Hypothalamus (tissue), 51 donors: ENCODE measurements at regions not wholly inside any gene's neighbourhood (a gene's known extent, or its start where the extent isn't known, plus 50 kb on each side); places are given as distances from the start of the nearest gene placed in this dataset.

Experiments used
- DNase-seq, 51 donors: peaks; one replicate each; lab custom pipeline; 2025; lab: John Stamatoyannopoulos, UW

DNA sequence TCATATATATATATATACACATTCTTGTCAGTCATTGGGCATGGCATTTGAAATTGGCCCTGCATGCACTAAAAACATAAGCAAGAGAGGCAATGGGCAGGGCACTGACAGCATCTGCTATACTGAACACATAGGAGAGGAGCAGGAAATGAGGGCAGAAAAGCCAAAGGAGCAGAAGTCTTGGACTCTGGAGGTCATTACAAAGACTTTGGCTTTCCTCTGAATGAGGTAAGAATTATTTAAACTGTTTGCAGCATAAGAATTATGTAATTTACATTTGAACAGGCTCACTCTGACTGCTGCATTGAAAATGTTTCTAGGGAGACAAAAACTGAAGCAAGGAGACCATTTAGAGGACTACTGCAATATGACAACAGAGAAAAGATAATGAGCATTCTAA lies 396.5 kb downstream of the PRDM5 start:
- no peak for DNase-seq

DNA sequence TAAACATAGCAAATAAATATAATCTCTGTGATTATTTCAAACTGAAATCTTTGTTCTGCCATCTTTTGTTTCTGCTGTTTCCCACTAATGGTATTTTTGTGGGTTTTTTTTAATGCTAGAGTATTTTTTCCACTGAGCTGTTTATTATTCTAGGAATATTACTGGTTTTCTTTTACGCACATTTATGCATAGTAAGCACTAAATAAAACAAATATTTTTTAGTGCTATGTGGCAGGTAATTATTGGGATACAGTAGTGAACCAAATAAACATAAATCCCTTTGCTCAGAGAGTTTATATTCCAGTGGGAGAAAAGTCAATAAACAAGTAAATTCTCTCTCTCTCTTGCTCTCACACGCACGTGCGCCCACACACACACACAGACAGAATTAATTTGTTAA lies 397.4 kb downstream of the PRDM5 start:
- no peak for DNase-seq

DNA sequence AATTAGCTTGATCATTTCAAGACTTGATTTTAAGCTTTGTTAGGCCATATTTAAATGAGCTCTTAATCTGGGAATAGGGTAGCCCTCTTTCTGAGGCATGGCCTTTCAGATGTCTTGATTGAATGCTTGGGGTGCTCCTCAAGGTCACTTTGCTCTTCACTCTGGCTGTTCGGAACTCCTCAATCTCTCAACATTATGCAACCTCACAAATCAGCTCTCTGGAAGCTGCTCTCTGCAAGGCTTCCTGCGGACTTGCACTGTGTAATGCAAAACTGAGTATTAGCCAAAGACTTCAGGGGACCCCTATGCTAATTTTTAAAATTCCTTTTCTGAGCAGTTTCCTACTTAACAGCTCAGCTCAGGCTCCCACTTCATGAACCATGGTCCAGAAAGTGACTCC lies 398.3 kb downstream of the PRDM5 start:
- DNase-seq = no peak

DNA sequence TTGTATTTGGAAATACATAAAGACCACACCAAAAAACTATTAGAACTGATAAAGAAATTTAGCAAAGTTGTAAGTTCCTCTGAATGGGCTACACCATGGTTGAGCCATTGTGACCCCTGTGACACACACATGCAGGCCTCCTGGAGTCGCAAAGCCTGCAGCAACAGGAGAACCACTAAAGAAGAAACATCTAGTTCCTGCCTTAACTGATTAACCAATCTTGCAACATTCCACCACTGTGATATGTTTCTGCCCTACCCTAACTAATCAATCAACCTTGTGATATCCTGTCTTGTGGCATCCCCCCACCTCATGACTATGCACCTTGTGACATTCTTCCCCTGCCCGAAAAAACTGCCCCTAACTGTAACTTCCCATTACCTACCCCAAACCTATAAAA lies 401.8 kb downstream of the PRDM5 start:
- DNase-seq = no peak

GRCh38 chr4:120517966-120518365 lies 404.6 kb downstream of the PRDM5 start:
- peak in 1 of 51 donors; percentile 4 for DNase-seq

GRCh38 chr4:120509719-120510118 lies 412.8 kb downstream of the PRDM5 start:
- DNase-seq = no peak

DNA sequence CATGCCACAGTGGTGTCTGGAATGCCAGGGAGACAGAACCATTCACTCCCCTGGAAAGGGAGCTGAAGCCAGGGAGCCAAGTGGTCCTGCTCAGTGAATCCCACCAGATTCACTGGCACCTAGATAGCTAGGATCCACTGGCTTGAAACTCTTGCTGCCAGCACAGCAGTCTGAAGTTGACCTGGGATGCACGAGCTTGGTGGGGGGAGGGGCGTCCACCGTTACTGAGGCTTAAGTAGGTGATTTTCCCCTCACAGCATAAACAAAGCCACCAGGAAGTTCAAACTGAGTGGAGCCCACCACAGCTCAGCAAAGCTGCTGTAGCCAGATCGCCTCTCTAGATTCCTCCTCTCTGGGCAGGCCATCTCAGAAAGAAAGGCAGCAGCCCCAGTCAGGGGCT lies 413.3 kb downstream of the PRDM5 start:
- DNase-seq = no peak

GRCh38 chr4:120508036-120508435 lies 414.5 kb downstream of the PRDM5 start:
- DNase-seq = no peak

- no peak for DNase-seq
These were observed 416.0 kb downstream of the PRDM5 start for GRCh38 chr4:120506536-120506935.

DNA sequence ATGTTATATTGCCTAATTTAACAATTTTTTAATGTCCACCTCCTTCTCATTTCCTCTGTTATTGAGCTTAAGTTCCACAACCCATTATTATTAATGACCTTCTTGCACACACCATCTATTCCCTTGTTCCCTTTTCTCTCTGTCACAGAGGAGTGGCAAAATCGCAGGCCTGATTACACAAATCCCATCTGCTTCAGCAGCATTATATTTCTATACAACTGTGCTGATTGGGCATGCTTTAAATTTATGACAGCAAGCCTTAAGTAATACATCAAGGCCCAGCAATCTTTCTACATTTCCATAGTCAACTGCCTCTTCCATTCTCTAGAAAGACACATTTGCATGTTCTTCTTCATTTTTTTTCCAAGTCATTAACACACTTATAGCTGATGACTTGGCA lies 423.8 kb downstream of the PRDM5 start:
- no peak for DNase-seq

DNA sequence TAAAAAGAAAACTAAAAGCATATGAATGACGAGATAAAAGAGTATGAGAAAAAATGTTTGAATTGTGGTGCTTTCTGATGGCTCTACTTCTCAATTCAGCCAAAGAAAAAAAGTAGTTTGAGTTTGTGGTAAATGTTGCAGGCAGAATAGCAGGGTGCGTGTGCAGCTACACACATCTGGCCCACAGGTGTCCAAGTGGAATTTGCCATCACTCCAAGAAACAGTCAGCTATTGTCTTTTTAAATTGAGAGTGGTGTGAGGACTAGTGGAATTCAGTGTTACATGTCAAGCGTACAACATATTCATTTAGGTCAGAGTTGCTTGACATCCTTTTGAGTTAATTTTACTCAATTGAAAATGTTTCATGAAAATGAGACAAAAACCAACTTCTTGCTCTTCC lies 424.8 kb upstream of the MAD2L1 start:
- no peak for DNase-seq

- DNase-seq = no peak
These were observed 415.1 kb upstream of the MAD2L1 start for GRCh38 chr4:120481756-120482155.

- DNase-seq = no peak
These were observed 405.9 kb upstream of the MAD2L1 start for GRCh38 chr4:120472447-120473131.

- DNase-seq = no peak
These were observed 399.8 kb upstream of the MAD2L1 start for GRCh38 chr4:120466429-120466828.

DNA sequence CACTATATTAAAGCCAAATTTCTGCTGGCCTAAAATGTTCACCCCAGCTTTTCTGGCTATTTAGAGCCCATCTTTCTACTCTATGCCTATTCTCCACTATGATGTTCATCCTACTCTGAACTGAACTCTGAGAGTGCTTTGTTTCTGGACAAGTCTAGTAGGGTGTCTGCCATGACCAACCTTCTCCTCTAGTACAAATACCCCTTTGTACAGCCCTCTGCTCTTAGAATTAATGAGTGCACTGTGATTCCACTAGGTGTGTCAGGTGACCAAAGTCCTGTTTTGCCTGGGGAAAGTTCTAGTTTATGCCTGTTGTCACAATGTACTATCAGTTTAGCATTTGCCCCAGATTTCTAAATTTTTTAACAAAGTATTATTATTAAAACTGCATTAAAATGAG lies 388.1 kb upstream of the MAD2L1 start:
- DNase-seq = no peak

GRCh38 chr4:120452536-120452935 lies 385.9 kb upstream of the MAD2L1 start:
- no peak for DNase-seq

- DNase-seq = no peak
These were observed 385.4 kb upstream of the MAD2L1 start for GRCh38 chr4:120452001-120452400.

DNA sequence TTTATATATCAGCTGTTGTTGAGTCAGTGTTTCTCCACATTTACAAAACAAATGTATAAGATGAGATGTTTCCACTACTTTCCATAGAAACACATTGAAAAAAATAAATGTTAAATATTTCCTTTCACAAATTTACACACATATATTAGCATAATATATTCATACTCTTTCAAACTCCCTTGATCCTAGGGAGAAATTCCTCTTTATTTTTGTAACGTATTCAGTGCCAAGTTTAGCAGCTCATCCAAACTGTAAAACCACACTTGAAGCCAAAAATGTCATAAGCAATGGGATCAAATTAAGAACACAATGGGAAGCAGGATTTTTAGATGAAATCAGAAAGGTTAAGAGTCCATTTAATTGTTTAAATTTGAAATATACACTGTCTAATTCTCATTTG lies 381.1 kb upstream of the MAD2L1 start:
- no peak for DNase-seq

DNA sequence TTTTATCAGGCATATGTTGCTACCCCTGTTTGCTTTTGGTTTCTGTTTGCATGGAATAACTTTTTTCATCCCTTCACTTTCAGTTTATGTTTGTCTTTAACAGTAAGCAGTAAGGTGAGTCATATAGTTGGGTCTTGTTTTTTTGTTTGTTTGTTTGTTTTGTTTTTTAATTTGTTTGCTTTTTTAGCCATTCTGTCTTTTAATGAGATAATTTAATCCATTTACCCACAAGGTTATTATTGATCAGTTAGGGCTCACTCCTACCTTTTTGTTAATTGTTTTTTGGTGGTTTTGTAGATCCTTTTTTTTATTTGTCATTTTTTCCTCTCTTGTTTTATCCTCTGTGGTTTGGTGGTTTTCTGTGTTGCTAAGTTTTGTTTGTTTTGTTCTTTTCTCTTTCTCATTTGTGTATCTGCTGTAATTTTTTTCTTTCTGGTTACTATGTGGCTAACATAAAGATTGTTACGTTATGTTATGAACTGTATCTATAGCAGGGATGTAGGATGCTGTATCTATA lies 379.5 kb upstream of the MAD2L1 start:
- no peak for DNase-seq

DNA sequence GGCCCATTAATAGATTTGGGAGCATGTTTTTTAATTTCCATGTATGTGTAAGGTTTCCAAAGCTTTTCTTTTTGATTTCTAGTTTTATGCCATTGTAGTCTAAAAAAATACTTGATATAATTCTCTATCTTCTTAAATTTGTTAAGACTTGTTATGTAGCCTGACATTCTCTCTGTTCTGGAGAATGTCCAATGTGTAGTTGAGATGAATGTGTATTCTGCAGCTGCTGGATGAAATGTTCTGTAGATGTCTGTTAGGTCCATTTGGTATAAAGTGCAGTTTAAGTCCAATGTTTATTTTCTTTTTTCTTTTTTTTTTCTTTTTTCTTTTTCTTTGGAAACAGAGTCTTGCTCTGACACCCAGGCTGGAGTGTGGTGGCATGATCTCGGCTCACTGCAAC lies 378.5 kb upstream of the MAD2L1 start:
- DNase-seq = no peak

DNA sequence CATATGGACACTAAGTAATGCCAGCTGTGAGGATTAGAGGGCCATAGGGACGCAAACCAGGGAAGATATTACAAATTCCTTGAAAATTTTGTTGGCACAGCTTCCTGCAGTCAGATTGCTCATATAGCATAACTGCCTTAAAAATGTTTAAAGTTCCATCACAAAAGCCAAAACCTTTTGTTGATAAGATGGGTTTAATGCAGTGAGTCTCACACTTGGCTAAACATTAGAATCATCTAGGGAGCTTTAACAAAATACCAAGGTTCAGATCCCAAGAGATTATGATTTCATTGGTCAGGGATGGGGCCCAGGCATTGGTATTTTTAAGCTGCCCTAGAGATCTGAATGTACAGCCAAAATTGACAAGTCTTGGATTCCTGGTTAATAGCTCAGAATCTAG lies 376.5 kb upstream of the MAD2L1 start:
- DNase-seq = no peak

DNA sequence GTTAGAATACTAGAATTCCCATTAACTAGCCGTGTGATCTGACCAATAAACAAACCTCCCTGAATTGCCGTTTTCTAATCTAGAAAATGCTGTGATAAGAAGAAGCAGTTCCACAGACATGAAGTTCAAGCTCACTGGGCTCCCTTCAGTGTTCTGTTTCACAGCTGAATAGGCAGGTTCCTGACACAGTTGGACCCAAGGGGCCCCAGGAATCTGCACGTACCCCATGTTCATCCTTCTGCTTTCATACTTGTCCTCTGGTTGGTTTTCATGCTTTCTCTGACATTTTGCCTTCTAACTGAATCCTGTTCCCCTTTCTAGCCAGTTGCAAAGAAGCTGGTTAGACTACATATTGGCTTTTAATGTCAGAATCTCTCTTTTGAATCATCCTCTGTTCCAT lies 374.1 kb upstream of the MAD2L1 start:
- DNase-seq = no peak

GRCh38 chr4:120435179-120435578 lies 368.5 kb upstream of the MAD2L1 start:
- DNase-seq = no peak
